NCI-H748 (cell line): ENCODE measurements at regions not wholly inside any gene's neighbourhood (a gene's known extent, or its start where the extent isn't known, plus 50 kb on each side); places are given as distances from the start of the nearest gene placed in this dataset.
"Not testable (repeated sequence)": the region's sequence is repeated elsewhere in the genome, so short reads cannot be mapped to it uniquely, and the experiment has no call there.

Experiments
- DNase-seq: peaks from one replicate; lab custom pipeline; 2025; ENCODE audit not compliant: unreplicated experiment; lab: John Stamatoyannopoulos, UW

- DNase-seq = peak; percentile 12
Observed at GRCh38 chr17:36691606-36692005, 90.2 kb downstream of the MRM1 start.

GRCh38 chr17:36695082-36695481 is 93.7 kb downstream of the MRM1 start:
- DNase-seq = no peak

GRCh38 chr17:36695710-36696109 is 94.3 kb downstream of the MRM1 start:
- not testable (repeated sequence) for DNase-seq

GRCh38 chr17:36696805-36697204 is 95.4 kb downstream of the MRM1 start:
- no peak for DNase-seq

GRCh38 chr17:36697903-36698530 is 96.6 kb downstream of the MRM1 start:
- no peak for DNase-seq

- DNase-seq = no peak
Observed at GRCh38 chr17:36701429-36702099, 100.2 kb downstream of the MRM1 start.

- DNase-seq = no peak
Observed at GRCh38 chr17:36702636-36703035, 101.3 kb downstream of the MRM1 start.

GRCh38 chr17:36703860-36704266 is 102.5 kb downstream of the MRM1 start:
- no peak for DNase-seq

- DNase-seq = no peak
Observed at GRCh38 chr17:36705283-36705795, 104.0 kb downstream of the MRM1 start.

GRCh38 chr17:36705874-36706731 is 104.7 kb downstream of the MRM1 start:
- DNase-seq = peak; percentile 70

GRCh38 chr17:36707904-36708303 is 106.5 kb downstream of the MRM1 start:
- DNase-seq = no peak

GRCh38 chr17:36714789-36715188 is 113.4 kb downstream of the MRM1 start:
- no peak for DNase-seq

- DNase-seq = no peak
Observed at GRCh38 chr17:36715951-36716350, 114.6 kb downstream of the MRM1 start.

GRCh38 chr17:36717088-36717487 is 115.7 kb downstream of the MRM1 start:
- no peak for DNase-seq

GRCh38 chr17:36720131-36720530 is 118.7 kb downstream of the MRM1 start:
- DNase-seq = no peak

GRCh38 chr17:36721560-36722120 is 120.3 kb downstream of the MRM1 start:
- peak; percentile 97 for DNase-seq

GRCh38 chr17:36722121-36722902 is 120.9 kb downstream of the MRM1 start:
- peak; percentile 96 for DNase-seq

GRCh38 chr17:36722903-36723263 is 121.5 kb downstream of the MRM1 start:
- DNase-seq = no peak

GRCh38 chr17:36723459-36724025 is 122.2 kb downstream of the MRM1 start:
- no peak for DNase-seq

- no peak for DNase-seq
Observed at GRCh38 chr17:36726199-36726598, 124.8 kb downstream of the MRM1 start.
